SK-N-SH (cell line): ENCODE measurements at regions not wholly inside any gene's neighbourhood (a gene's known extent, or its start where the extent isn't known, plus 50 kb on each side); places are given as distances from the start of the nearest gene placed in this dataset.

Experiments
- CTCF ChIA-PET: fragments of 300-600, 350-600 bp; formaldehyde crosslinking; extraction: SDS; loops from one replicate; lab custom pipeline; 2021; lab: Yijun Ruan, JAX
- POLR2A ChIA-PET: fragments of 350-600 bp; sonication (Branson Sonifier 250); formaldehyde crosslinking; extraction: SDS; loops from one replicate; lab custom pipeline; 2020; ENCODE audit warnings: antibody characterized with exemption, inconsistent platforms; lab: Yijun Ruan, JAX
- DNase-seq: peaks from one replicate; pipeline ENCODE4 v3.0.0; 2012
- H2AFZ ChIP-seq: fragments of 200-600 bp; sonication (generic); 2 replicates; pipeline ENCODE4 v1.8.1; 2016; ENCODE audit warnings: antibody characterized with exemption, mild to moderate bottlenecking, low read depth
- H3F3A ChIP-seq: fragments of 200-600 bp; sonication (generic); replicated peaks from 2 replicates; pipeline ENCODE3; 2016; ENCODE audit warnings: antibody characterized with exemption, mild to moderate bottlenecking; ENCODE audit not compliant: insufficient read depth
- H3K27ac ChIP-seq, 2 experiments: fragments of 200-500 bp in 1 of 2; fragments of 200-600 bp in 1 of 2; sonication (Bioruptor generic) in 1 of 2; sonication (generic), shearing (Covaris generic) in 1 of 2; 2 replicates each; pipeline versions ENCODE4 v1.5.1 to v1.6.1; 2014 to 2016; ENCODE audit warnings: low read depth in 2 of 2, inconsistent platforms in 1 of 2, low read length in 1 of 2, mild to moderate bottlenecking in 1 of 2, mixed read lengths in 1 of 2
- H3K27me3 ChIP-seq: fragments of 200-600 bp; sonication (generic), shearing (Covaris generic); 2 replicates; pipeline ENCODE4 v1.6.1; 2016; ENCODE audit warnings: mixed run types; ENCODE audit not compliant: insufficient read depth
- H3K36me3 ChIP-seq, 2 experiments: fragments of 200-500 bp in 1 of 2; fragments of 200-600 bp in 1 of 2; sonication (Bioruptor generic) in 1 of 2; sonication (generic) in 1 of 2; replicated peaks in 1 of 2; 2 replicates each; pipeline versions ENCODE3 to v1.5.1; 2014 to 2016; ENCODE audit warnings: low read length in 1 of 2, mild to moderate bottlenecking in 1 of 2; ENCODE audit not compliant: insufficient read depth in 2 of 2, control insufficient read depth in 1 of 2
- H3K4me1 ChIP-seq, 2 experiments: fragments of 200-500 bp in 1 of 2; fragments of 200-600 bp in 1 of 2; sonication (Bioruptor generic) in 1 of 2; sonication (generic), shearing (Covaris generic) in 1 of 2; 2 replicates each; pipeline versions ENCODE4 v1.5.1 to v1.6.1; 2014 to 2016; ENCODE audit warnings: low read depth in 1 of 2, low read length in 1 of 2, mixed run types in 1 of 2; ENCODE audit not compliant: insufficient read depth in 2 of 2, control insufficient read depth in 1 of 2
- H3K4me2 ChIP-seq: fragments of 200-600 bp; sonication (generic), shearing (Covaris generic); 2 replicates; pipeline ENCODE4 v1.6.1; 2017; ENCODE audit warnings: mixed run types
- H3K4me3 ChIP-seq, 2 experiments: fragments of 200-500 bp in 1 of 2; fragments of 200-600 bp in 1 of 2; sonication (Bioruptor generic) in 1 of 2; sonication (generic), shearing (Covaris generic) in 1 of 2; 2 replicates each; pipeline versions ENCODE4 v1.5.1 to v1.8.1; 2014 to 2016; ENCODE audit warnings: low read depth in 2 of 2, inconsistent platforms in 1 of 2, low read length in 1 of 2, mild to moderate bottlenecking in 1 of 2, mixed read lengths in 1 of 2, moderate library complexity in 1 of 2
- H3K79me2 ChIP-seq: fragments of 200-600 bp; sonication (generic); 2 replicates; pipeline ENCODE4 v1.8.1; 2017; ENCODE audit warnings: mild to moderate bottlenecking; ENCODE audit not compliant: insufficient read depth
- H3K9ac ChIP-seq: fragments of 200-600 bp; sonication (generic); 2 replicates; pipeline ENCODE4 v1.6.1; 2017; ENCODE audit warnings: mixed run types
- H3K9me2 ChIP-seq: fragments of 200-600 bp; sonication (generic); 2 replicates; pipeline ENCODE4 v1.6.1; 2017; ENCODE audit warnings: mixed run types
- H3K9me3 ChIP-seq: fragments of 200-600 bp; sonication (generic); 2 replicates; pipeline ENCODE4 v1.6.1; 2017; ENCODE audit warnings: mixed run types, mild to moderate bottlenecking, moderate library complexity
- H4K20me1 ChIP-seq: fragments of 200-600 bp; sonication (generic); 2 replicates; pipeline ENCODE4 v1.6.1; 2017; ENCODE audit warnings: mild to moderate bottlenecking, mixed run types; ENCODE audit not compliant: insufficient read depth
- CHD2 ChIP-seq: fragments of 150-350 bp; IDR thresholded peaks from 2 replicates; pipeline ENCODE4 v1.6.1; 2018; ENCODE audit warnings: low read length; ENCODE audit not compliant: partially characterized antibody
- ELF1 ChIP-seq: IDR thresholded peaks from 2 replicates; pipeline ENCODE4 v1.4.0; 2012
- FOXJ3 ChIP-seq: sonication (generic); formaldehyde crosslinking; IDR thresholded peaks from 2 replicates; pipeline ENCODE4 v1.5.1; 2020; ENCODE audit warnings: mild to moderate bottlenecking, missing genetic modification reagents
- GATA2 ChIP-seq: sonication (generic); formaldehyde crosslinking; IDR thresholded peaks from 2 replicates; pipeline ENCODE4 v1.5.0; 2020; ENCODE audit warnings: mild to moderate bottlenecking, missing genetic modification reagents
- IRF3 ChIP-seq: fragments of 150-350 bp; IDR thresholded peaks from 2 replicates; pipeline ENCODE4 v1.6.1; 2016; ENCODE audit warnings: mild to moderate bottlenecking, low read depth, low read length
- RFX5 ChIP-seq: IDR thresholded peaks from 2 replicates; pipeline ENCODE4 v1.6.1; 2012; ENCODE audit warnings: mild to moderate bottlenecking, improper control_type of control experiment, low read length
- TAF1 ChIP-seq: IDR thresholded peaks from 2 replicates; pipeline ENCODE4 v1.6.1; 2012; ENCODE audit warnings: low read depth, mild to moderate bottlenecking, low read length, moderate library complexity, borderline replicate concordance
- TCF12 ChIP-seq: IDR thresholded peaks from 2 replicates; pipeline ENCODE4 v1.4.0; 2012
- TEAD4 ChIP-seq: IDR thresholded peaks from 2 replicates; pipeline ENCODE4 v1.4.0; 2012; ENCODE audit warnings: mild to moderate bottlenecking, borderline replicate concordance; ENCODE audit not compliant: insufficient read depth
- WGBS: methylation state at CpG from one replicate; pipeline ENCODE4 v1.1.6; 2017; ENCODE audit warnings: low lambda C conversion rate; 5-methylcytosine and 5-hydroxymethylcytosine counted together
- TF ChIP-seq, protein P1 (sequence below): fragments of 150-350 bp; IDR thresholded peaks from 2 replicates; pipeline ENCODE4 v1.6.1; 2017; ENCODE audit warnings: antibody characterized with exemption, low read length, low read depth, borderline replicate concordance

DNA sequence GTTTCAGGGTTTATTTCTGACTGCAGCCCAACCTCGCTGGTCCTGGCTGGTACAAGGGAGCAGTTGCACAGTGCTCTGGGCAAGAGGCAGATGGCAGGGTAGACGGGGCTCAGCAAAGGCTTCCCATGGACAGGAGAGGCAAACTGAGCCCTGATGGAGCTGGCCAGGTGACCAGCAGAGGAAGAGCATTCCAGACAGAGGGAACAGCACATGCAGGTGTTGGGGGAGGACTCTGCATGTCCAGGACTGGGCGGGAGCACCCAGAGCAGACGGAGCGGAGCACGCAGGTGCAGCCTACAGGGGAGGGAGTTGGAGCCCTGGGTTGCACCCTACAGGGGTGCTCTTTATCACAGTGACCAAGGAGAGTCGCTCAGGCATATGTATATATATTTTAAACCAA is 285.3 kb downstream of the FOXL1 start:
- no peaks in the 10 kb centered on the region for H3K36me3 ChIP-seq
- DNase-seq: no peak
- H3K9ac ChIP-seq: no peak overlapping the region
- no peaks in the 10 kb centered on the region for H3F3A ChIP-seq
- POLR2A ChIA-PET: no interaction called here
- H2AFZ ChIP-seq: no peak overlapping the region
- no peaks in the 10 kb centered on the region for H3K4me1 ChIP-seq
- H3K9me3 ChIP-seq: no peaks in the 10 kb centered on the region
- H3K4me2 ChIP-seq: no peak overlapping the region
- no peak overlapping the region for H3K4me3 ChIP-seq
- peaks cover 80% of the 10 kb centered on the region for H3K27me3 ChIP-seq
- TF ChIP-seq IRF3 (no peak), FOXJ3 (CRISPR knock-in tag) (no peak), TEAD4 (no peak), TAF1 (no peak), GATA2 (CRISPR knock-in tag) (no peak), CHD2 (no peak), RFX5 (no peak)
- TF ChIP-seq, protein P1, sequence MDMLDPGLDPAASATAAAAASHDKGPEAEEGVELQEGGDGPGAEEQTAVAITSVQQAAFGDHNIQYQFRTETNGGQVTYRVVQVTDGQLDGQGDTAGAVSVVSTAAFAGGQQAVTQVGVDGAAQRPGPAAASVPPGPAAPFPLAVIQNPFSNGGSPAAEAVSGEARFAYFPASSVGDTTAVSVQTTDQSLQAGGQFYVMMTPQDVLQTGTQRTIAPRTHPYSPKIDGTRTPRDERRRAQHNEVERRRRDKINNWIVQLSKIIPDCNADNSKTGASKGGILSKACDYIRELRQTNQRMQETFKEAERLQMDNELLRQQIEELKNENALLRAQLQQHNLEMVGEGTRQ: no peak
- TF ChIP-seq, all 33 proteins: peak for 0
- no peak overlapping the region for H3K27ac ChIP-seq
- H3K9me2 ChIP-seq: no peaks in the 10 kb centered on the region
- no peaks in the 10 kb centered on the region for H4K20me1 ChIP-seq
- WGBS: 34% methylated on average over 5 of the region's 7 CpGs
- CTCF ChIA-PET: no interaction called here
- H3K79me2 ChIP-seq: no peaks in the 10 kb centered on the region

GRCh38 chr16:86864586-86864985 is 286.2 kb downstream of the FOXL1 start:
- H3F3A ChIP-seq: no peaks in the 10 kb centered on the region
- no peak overlapping the region for H2AFZ ChIP-seq
- DNase-seq: no peak
- H3K4me2 ChIP-seq: no peak overlapping the region
- no peak for TF ChIP-seq TCF12
- TF ChIP-seq ELF1: no peak
- no peaks in the 10 kb centered on the region for H3K9me3 ChIP-seq
- no peaks in the 10 kb centered on the region for H4K20me1 ChIP-seq
- WGBS: 28% methylated on average over 6 of the region's 6 CpGs
- H3K27me3 ChIP-seq: peaks cover 80% of the 10 kb centered on the region
- no peaks in the 10 kb centered on the region for H3K9me2 ChIP-seq
- H3K9ac ChIP-seq: no peak overlapping the region
- no peaks in the 10 kb centered on the region for H3K4me1 ChIP-seq
- ChIA-PET CTCF (no interaction called here), POLR2A (no interaction called here)
- H3K79me2 ChIP-seq: no peaks in the 10 kb centered on the region
- H3K36me3 ChIP-seq: no peaks in the 10 kb centered on the region
- H3K27ac ChIP-seq: no peak overlapping the region
- no peak overlapping the region for H3K4me3 ChIP-seq
